WTC11 (cell line): ENCODE measurements at regions not wholly inside any gene's neighbourhood (a gene's known extent, or its start where the extent isn't known, plus 50 kb on each side); places are given as distances from the start of the nearest gene placed in this dataset.

Source experiments
- ATAC-seq: fragments of 200-7000 bp; cut with Tn5 transposase; 2 replicates; pipeline ENCODE4 v1.10.0; 2021; ENCODE audit warnings: mild to moderate bottlenecking, moderate library complexity
- CTCF ChIA-PET: fragments of 300-600 bp; sonication (Branson Sonifier 250); formaldehyde crosslinking; loops from one replicate; lab custom pipeline; 2021; ENCODE audit warnings: antibody characterized with exemption; lab: Charles Lee
- POLR2A ChIA-PET: fragments of 350-600 bp; sonication (Branson Sonifier 250); formaldehyde crosslinking; loops from one replicate; lab custom pipeline; 2021; ENCODE audit warnings: antibody characterized with exemption; lab: Charles Lee
- DNase-seq: peaks from one replicate; pipeline ENCODE4 v3.0.0; 2021; ENCODE audit warnings: low spot score
- H3K27ac Mint-ChIP-seq: 2 replicates; pipeline ENCODE4 v1.8.0; 2021; ENCODE audit warnings: mixed read lengths
- H3K27me3 Mint-ChIP-seq: 2 replicates; pipeline ENCODE4 v1.8.0; 2021; ENCODE audit warnings: low read depth, mild to moderate bottlenecking, moderate library complexity, mixed read lengths
- H3K36me3 Mint-ChIP-seq: 2 replicates; pipeline ENCODE4 v1.8.0; 2021; ENCODE audit warnings: mixed read lengths
- H3K4me1 Mint-ChIP-seq: 2 replicates; pipeline ENCODE4 v1.8.0; 2022; ENCODE audit warnings: mixed read lengths
- H3K4me3 Mint-ChIP-seq: 2 replicates; pipeline ENCODE4 v1.8.0; 2021; ENCODE audit warnings: mild to moderate bottlenecking, moderate library complexity, mixed read lengths
- H3K9me3 Mint-ChIP-seq: 2 replicates; pipeline ENCODE4 v1.8.0; 2021; ENCODE audit warnings: mixed read lengths
- ATF1 ChIP-seq: sonication (generic); formaldehyde crosslinking; IDR thresholded peaks from 2 replicates; pipeline ENCODE4 v1.8.1; 2023; ENCODE audit warnings: mild to moderate bottlenecking, moderate library complexity, missing genetic modification reagents
- EMX1 ChIP-seq: fragments of 250-450 bp; sonication (Bioruptor Pico); IDR thresholded peaks from 2 replicates; pipeline ENCODE4 v1.8.0; 2021; ENCODE audit warnings: mild to moderate bottlenecking
- FOXJ3 ChIP-seq: sonication (generic); formaldehyde crosslinking; IDR thresholded peaks from 2 replicates; pipeline ENCODE4 v1.9.0; 2021; ENCODE audit warnings: missing genetic modification reagents, mild to moderate bottlenecking, borderline replicate concordance
- FOXP1 ChIP-seq: sonication (generic); formaldehyde crosslinking; IDR thresholded peaks from 2 replicates; pipeline ENCODE4 v1.8.0; 2022; ENCODE audit warnings: missing genetic modification reagents, mild to moderate bottlenecking, moderate library complexity, borderline replicate concordance
- MXD4 ChIP-seq: fragments of 250-450 bp; sonication (Bioruptor Pico); IDR thresholded peaks from 2 replicates; pipeline ENCODE4 v1.8.0; 2021; ENCODE audit warnings: mild to moderate bottlenecking, moderate library complexity, borderline replicate concordance
- NR2C2 ChIP-seq: sonication (generic); formaldehyde crosslinking; IDR thresholded peaks from 2 replicates; pipeline ENCODE4 v1.8.0; 2022; ENCODE audit warnings: mild to moderate bottlenecking, missing genetic modification reagents
- PRRX2 ChIP-seq: fragments of 250-450 bp; sonication (Bioruptor Pico); IDR thresholded peaks from 2 replicates; pipeline ENCODE4 v1.8.0; 2021; ENCODE audit warnings: mild to moderate bottlenecking
- RORB ChIP-seq: fragments of 250-450 bp; sonication (Bioruptor Pico); IDR thresholded peaks from 2 replicates; pipeline ENCODE4 v1.9.0; 2021; ENCODE audit warnings: mild to moderate bottlenecking
- ZNF263 ChIP-seq: sonication (generic); formaldehyde crosslinking; IDR thresholded peaks from 2 replicates; pipeline ENCODE4 v1.8.1; 2022; ENCODE audit warnings: low read depth, mild to moderate bottlenecking, moderate library complexity, missing genetic modification reagents
- ZNF396 ChIP-seq: fragments of 250-450 bp; sonication (Bioruptor Pico); IDR thresholded peaks from 2 replicates; pipeline ENCODE4 v1.8.0; 2021; ENCODE audit warnings: mild to moderate bottlenecking, moderate library complexity, borderline replicate concordance
- ZNF416 ChIP-seq: fragments of 250-450 bp; sonication (Bioruptor Pico); IDR thresholded peaks from 2 replicates; pipeline ENCODE4 v1.9.0; 2021; ENCODE audit warnings: mild to moderate bottlenecking, inconsistent platforms
- TF ChIP-seq, protein P1 (sequence below): sonication (generic); formaldehyde crosslinking; IDR thresholded peaks from 2 replicates; pipeline ENCODE4 v1.8.1; 2022; ENCODE audit warnings: mild to moderate bottlenecking, moderate library complexity, missing genetic modification reagents
- TF ChIP-seq, protein P2 (sequence below): sonication (generic); formaldehyde crosslinking; IDR thresholded peaks from 2 replicates; pipeline ENCODE4 v1.8.0; 2023; ENCODE audit warnings: missing genetic modification reagents, mild to moderate bottlenecking, borderline replicate concordance
- TF ChIP-seq, protein P3 (sequence below): sonication (generic); formaldehyde crosslinking; IDR thresholded peaks from 2 replicates; pipeline ENCODE4 v1.8.1; 2023; ENCODE audit warnings: mild to moderate bottlenecking, missing genetic modification reagents
- TF ChIP-seq, protein P4 (sequence below): fragments of 200-600 bp; IDR thresholded peaks from 2 replicates; pipeline ENCODE4 v1.8.0; 2022; ENCODE audit warnings: antibody characterized with exemption
- TF ChIP-seq, protein P5 (sequence below): sonication (generic); formaldehyde crosslinking; IDR thresholded peaks from 2 replicates; pipeline ENCODE4 v1.8.1; 2022; ENCODE audit warnings: low read depth, missing genetic modification reagents, borderline replicate concordance
- TF ChIP-seq, protein P6 (sequence below): sonication (generic); formaldehyde crosslinking; IDR thresholded peaks from 2 replicates; pipeline ENCODE4 v1.8.0; 2022; ENCODE audit warnings: mild to moderate bottlenecking, missing genetic modification reagents

DNA sequence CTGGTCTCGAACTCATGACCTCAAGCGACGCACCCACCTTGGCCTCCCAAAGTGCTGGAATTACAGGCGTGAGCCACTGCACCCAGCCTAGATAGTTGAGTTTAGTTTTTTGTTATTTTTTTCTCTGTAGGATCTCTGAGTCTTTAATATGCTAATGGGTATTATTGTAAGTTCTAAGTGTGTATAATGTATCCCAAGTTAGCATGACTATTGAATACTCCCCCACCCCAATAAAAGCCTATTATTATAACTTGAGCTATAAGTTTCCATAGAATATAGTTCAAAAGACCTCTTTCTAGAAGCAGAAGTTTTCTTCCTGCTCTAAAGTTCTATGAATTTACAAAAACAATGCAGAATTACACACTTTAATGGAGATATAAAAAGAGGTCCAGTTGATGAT lies 210.4 kb upstream of the MARCKS start (continued):
- TF ChIP-seq, protein P1, sequence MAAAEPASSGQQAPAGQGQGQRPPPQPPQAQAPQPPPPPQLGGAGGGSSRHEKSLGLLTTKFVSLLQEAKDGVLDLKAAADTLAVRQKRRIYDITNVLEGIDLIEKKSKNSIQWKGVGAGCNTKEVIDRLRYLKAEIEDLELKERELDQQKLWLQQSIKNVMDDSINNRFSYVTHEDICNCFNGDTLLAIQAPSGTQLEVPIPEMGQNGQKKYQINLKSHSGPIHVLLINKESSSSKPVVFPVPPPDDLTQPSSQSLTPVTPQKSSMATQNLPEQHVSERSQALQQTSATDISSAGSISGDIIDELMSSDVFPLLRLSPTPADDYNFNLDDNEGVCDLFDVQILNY = no peak
- no peak for TF ChIP-seq ZNF263 (CRISPR knock-in tag)
- TF ChIP-seq ZNF396 (CRISPR knock-in tag) = no peak
- TF ChIP-seq ZNF416 (CRISPR knock-in tag) = no peak

DNA sequence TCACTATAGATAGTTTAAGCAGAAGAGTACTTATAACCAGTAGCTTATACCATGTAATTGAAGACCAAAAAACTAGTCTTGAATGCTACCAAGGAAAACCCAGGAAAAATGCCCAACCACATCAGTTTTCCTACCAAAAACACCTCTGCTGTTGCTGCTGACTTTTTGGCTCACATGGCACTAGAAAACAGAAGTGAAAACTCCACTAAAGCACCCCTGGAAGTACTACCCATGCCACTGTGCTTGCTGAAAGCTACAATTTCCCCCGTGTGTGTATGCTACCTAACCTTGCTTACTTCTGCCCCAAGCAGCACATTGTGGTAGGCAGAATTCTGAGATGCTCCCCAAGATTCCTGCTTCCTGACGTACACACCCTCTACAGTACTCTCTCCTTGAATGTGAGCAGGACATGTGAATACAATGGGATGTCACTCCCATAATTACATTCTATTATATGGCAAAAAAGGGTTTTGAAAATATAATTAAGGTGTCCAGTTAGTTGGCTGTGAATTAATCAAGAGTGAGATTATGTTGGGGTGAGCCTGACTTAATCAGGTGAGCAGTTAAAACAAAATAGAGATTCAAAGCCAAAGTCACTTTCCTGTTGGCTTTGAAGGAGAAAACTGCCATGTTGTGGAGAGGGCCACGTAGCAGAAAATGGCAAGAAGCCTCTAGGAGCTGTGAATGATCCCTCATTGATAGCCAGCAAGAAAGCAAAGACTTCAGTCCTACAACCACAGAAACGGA lies 209.8 kb upstream of the MARCKS start:
- H3K9me3 Mint-ChIP-seq = 0 out of 2 replicates have a peak, but pooled peaks cover 4% of the 10 kb centered on the region
- no peaks in the 10 kb centered on the region for H3K36me3 Mint-ChIP-seq
- CTCF ChIA-PET = no interaction called here
- no peak overlapping the region for H3K27ac Mint-ChIP-seq
- POLR2A ChIA-PET = no interaction called here
- ATAC-seq (no peak), DNase-seq (no peak)
- H3K4me1 Mint-ChIP-seq = peaks cover 36% of the 10 kb centered on the region
- TF ChIP-seq EMX1 (CRISPR knock-in tag) = no peak
- TF ChIP-seq, protein P2, sequence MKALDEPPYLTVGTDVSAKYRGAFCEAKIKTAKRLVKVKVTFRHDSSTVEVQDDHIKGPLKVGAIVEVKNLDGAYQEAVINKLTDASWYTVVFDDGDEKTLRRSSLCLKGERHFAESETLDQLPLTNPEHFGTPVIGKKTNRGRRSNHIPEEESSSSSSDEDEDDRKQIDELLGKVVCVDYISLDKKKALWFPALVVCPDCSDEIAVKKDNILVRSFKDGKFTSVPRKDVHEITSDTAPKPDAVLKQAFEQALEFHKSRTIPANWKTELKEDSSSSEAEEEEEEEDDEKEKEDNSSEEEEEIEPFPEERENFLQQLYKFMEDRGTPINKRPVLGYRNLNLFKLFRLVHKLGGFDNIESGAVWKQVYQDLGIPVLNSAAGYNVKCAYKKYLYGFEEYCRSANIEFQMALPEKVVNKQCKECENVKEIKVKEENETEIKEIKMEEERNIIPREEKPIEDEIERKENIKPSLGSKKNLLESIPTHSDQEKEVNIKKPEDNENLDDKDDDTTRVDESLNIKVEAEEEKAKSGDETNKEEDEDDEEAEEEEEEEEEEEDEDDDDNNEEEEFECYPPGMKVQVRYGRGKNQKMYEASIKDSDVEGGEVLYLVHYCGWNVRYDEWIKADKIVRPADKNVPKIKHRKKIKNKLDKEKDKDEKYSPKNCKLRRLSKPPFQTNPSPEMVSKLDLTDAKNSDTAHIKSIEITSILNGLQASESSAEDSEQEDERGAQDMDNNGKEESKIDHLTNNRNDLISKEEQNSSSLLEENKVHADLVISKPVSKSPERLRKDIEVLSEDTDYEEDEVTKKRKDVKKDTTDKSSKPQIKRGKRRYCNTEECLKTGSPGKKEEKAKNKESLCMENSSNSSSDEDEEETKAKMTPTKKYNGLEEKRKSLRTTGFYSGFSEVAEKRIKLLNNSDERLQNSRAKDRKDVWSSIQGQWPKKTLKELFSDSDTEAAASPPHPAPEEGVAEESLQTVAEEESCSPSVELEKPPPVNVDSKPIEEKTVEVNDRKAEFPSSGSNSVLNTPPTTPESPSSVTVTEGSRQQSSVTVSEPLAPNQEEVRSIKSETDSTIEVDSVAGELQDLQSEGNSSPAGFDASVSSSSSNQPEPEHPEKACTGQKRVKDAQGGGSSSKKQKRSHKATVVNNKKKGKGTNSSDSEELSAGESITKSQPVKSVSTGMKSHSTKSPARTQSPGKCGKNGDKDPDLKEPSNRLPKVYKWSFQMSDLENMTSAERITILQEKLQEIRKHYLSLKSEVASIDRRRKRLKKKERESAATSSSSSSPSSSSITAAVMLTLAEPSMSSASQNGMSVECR (CRISPR knock-in tag) = no peak
- no peak for TF ChIP-seq FOXJ3
- peaks cover 33% of the 10 kb centered on the region for H3K27me3 Mint-ChIP-seq
- H3K4me3 Mint-ChIP-seq = no peak overlapping the region

DNA sequence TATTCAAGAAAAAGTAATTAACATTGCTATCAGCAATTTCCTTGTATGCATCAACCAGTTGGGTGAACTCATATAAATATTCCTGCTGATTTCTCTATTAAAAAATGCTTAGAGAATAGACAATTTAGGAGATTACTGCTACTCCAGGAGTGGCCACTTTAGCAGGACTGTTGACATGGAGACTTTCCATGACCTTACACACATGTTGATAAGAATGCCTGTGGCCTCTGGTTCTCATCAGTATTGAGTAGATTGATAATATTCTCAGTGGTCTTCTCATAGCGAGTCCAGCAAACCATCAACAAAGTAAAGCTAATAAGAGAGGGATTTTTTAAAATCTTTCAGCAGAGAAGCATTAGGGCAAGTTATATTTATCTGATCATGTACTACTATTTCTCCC lies 208.4 kb upstream of the MARCKS start:
- Mint-ChIP-seq H3K27me3 (peaks cover 20% of the 10 kb centered on the region), H3K4me3 (no peak overlapping the region), H3K4me1 (peaks cover 25% of the 10 kb centered on the region), H3K36me3 (no peaks in the 10 kb centered on the region), H3K27ac (no peak overlapping the region), H3K9me3 (0 out of 2 replicates have a peak, but pooled peaks cover 4% of the 10 kb centered on the region)
- ATAC-seq (no peak), DNase-seq (no peak)
- ChIA-PET CTCF (no interaction called here), POLR2A (no interaction called here)
- TF ChIP-seq FOXP1 (CRISPR knock-in tag) = no peak
- no peak for TF ChIP-seq RORB (CRISPR knock-in tag)
- no peak for TF ChIP-seq ATF1 (CRISPR knock-in tag)
- TF ChIP-seq PRRX2 (CRISPR knock-in tag) = no peak
- TF ChIP-seq, protein P3, sequence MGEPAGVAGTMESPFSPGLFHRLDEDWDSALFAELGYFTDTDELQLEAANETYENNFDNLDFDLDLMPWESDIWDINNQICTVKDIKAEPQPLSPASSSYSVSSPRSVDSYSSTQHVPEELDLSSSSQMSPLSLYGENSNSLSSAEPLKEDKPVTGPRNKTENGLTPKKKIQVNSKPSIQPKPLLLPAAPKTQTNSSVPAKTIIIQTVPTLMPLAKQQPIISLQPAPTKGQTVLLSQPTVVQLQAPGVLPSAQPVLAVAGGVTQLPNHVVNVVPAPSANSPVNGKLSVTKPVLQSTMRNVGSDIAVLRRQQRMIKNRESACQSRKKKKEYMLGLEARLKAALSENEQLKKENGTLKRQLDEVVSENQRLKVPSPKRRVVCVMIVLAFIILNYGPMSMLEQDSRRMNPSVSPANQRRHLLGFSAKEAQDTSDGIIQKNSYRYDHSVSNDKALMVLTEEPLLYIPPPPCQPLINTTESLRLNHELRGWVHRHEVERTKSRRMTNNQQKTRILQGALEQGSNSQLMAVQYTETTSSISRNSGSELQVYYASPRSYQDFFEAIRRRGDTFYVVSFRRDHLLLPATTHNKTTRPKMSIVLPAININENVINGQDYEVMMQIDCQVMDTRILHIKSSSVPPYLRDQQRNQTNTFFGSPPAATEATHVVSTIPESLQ (CRISPR knock-in tag) = no peak
- no peak for TF ChIP-seq NR2C2 (CRISPR knock-in tag)
- TF ChIP-seq, protein P4, sequence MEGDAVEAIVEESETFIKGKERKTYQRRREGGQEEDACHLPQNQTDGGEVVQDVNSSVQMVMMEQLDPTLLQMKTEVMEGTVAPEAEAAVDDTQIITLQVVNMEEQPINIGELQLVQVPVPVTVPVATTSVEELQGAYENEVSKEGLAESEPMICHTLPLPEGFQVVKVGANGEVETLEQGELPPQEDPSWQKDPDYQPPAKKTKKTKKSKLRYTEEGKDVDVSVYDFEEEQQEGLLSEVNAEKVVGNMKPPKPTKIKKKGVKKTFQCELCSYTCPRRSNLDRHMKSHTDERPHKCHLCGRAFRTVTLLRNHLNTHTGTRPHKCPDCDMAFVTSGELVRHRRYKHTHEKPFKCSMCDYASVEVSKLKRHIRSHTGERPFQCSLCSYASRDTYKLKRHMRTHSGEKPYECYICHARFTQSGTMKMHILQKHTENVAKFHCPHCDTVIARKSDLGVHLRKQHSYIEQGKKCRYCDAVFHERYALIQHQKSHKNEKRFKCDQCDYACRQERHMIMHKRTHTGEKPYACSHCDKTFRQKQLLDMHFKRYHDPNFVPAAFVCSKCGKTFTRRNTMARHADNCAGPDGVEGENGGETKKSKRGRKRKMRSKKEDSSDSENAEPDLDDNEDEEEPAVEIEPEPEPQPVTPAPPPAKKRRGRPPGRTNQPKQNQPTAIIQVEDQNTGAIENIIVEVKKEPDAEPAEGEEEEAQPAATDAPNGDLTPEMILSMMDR = no peak
- TF ChIP-seq MXD4 (CRISPR knock-in tag) = no peak
- TF ChIP-seq, protein P5, sequence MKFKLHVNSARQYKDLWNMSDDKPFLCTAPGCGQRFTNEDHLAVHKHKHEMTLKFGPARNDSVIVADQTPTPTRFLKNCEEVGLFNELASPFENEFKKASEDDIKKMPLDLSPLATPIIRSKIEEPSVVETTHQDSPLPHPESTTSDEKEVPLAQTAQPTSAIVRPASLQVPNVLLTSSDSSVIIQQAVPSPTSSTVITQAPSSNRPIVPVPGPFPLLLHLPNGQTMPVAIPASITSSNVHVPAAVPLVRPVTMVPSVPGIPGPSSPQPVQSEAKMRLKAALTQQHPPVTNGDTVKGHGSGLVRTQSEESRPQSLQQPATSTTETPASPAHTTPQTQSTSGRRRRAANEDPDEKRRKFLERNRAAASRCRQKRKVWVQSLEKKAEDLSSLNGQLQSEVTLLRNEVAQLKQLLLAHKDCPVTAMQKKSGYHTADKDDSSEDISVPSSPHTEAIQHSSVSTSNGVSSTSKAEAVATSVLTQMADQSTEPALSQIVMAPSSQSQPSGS (CRISPR knock-in tag) = no peak
- TF ChIP-seq, protein P6, sequence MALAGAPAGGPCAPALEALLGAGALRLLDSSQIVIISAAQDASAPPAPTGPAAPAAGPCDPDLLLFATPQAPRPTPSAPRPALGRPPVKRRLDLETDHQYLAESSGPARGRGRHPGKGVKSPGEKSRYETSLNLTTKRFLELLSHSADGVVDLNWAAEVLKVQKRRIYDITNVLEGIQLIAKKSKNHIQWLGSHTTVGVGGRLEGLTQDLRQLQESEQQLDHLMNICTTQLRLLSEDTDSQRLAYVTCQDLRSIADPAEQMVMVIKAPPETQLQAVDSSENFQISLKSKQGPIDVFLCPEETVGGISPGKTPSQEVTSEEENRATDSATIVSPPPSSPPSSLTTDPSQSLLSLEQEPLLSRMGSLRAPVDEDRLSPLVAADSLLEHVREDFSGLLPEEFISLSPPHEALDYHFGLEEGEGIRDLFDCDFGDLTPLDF = no peak
- no peak for TF ChIP-seq ZNF396 (CRISPR knock-in tag)
